Activated CD8-positive, alpha-beta memory T cell treated with anti-CD3 and anti-CD28 coated beads for 1 hour (primary cell): ENCODE measurements at regions not wholly inside any gene's neighbourhood (a gene's known extent, or its start where the extent isn't known, plus 50 kb on each side); places are given as distances from the start of the nearest gene placed in this dataset.

Experiments used
- DNase-seq, 2 donors: peaks; one replicate each; pipeline ENCODE4 v3.0.0-alpha.2; 2020; ENCODE audit warnings: low read depth in 1 of 2; ENCODE audit errors: extremely low read depth in 1 of 2

DNA sequence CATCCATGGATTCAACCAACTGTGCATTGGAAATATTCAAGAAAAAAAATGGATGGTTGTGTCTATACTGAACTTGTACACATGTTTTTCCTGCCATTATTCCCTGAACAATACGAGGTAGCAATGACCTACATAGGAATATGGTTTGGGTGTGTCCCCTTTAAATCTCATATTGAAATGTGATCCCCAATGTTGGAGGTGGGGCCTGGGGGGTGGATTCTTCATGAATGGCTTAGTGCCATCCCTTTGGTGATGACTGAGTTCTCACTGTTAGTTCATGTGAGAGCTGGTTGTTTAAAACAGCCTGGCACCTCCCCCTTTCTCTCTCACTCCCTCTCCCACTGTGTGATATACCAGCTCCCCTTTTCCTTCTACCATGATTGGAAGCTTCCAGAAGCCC is 139.8 kb upstream of the BACH2 start:
- no peak for DNase-seq

DNA sequence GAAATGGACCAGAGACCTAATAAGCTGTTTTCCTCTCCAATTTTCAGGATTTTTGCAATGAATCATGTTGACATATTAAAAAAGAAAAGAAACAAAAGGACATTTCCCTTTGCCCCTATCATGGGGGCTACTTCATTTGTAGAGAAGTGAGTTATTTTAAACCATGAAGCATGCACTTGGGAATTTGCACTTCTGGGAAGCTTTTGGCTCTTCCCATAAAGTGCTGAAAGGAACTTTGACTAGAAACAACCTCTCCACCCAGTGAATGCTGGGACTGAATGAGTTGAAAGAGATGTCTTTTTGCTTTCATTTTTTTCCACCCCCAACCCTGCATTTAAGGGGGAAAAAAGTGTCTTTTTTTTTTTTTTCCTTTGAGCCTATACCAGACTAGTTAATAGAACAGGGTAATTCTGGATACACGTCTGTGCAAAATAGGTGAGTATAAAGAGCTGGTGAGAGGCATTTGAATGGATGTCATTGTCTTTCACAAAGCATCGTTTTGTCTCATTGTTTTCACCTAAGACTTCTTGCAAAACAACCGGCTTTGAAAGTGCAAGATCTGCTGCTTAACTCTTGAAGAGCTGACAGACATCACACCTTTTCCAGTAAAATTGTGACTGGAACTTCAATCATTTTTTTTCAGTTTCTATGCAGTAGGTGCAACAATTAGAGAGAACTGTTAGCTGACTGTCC is 138.7 kb upstream of the BACH2 start:
- DNase-seq, result no peak

DNA sequence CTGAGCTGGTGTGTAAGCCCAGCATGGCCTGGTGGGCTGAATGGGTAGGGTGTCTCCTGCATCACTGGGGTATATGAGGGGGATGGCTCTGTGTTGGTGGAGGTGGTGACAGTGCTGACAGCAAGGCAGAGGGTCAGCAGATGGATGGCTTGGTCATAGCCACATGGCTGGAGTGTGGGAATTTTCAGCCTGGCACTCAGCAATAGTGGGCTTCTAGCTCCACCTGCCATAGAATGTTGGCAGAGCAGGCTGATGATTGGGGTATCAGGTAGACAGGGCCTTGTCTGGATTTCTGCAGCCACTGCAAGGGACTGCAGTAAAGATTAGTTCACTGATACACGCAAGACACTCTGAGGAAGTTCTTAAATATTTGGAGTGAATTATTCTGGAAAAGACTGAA is 137.5 kb upstream of the BACH2 start:
- no peak for DNase-seq

DNA sequence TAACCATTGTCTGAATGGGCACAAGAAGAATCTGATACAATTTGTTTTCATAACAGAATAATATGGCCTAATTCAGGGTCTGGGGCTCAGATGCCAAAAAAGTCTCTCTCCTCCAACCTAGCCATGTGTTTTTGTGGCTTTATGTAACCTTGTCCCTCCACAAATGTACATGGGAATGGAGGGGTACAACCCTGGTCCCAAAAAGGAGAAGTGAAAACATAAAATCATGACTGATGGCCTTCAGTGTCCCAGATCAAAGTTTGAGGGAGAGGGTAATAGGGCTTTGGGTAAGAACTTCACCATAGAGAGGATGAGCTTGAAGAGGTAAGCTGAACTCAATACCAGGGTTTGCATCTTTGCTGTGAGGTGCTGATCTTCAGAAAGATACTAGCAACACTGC is 136.3 kb upstream of the BACH2 start:
- DNase-seq, result no peak

GRCh38 chr6:90432041-90432775 is 135.6 kb upstream of the BACH2 start:
- no peak for DNase-seq

DNA sequence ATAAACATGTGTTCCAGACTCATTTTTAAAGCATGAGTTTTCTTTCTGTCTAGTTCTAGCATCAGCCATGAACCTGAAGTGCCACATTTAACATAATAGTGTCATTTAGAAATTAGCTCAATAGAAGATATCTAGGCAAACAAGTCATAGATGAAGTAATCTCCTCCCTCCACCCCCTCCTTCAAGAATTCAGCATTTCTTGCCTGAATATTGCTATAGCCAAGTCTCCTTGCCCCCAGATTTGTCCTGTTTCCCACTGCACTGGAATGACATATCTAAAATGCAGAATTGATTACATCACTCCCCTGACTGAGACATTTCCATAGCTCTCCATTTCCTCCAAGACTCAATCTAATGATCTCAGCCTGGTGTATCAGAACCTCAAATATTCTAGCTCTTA is 134.9 kb upstream of the BACH2 start:
- DNase-seq, result no peak

DNA sequence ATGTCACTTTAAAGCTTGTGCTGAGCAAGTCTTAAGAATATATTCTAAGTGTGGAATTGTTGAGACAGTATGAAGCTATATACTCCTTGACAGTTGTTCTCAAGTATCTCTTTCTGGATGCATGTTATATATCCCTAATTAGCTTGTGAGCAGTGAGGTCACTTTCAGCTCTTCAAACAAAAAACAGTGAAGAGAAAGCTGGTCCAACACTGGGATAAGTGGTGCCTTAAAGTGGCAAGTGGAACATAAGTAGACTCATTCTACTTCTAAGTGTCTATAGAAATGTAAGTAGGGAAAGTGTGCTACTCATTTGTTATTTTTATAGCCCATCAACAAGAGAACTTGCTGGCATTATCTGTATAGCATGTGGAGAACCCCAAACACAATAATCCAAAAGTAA is 133.1 kb upstream of the BACH2 start:
- no peak for DNase-seq

DNA sequence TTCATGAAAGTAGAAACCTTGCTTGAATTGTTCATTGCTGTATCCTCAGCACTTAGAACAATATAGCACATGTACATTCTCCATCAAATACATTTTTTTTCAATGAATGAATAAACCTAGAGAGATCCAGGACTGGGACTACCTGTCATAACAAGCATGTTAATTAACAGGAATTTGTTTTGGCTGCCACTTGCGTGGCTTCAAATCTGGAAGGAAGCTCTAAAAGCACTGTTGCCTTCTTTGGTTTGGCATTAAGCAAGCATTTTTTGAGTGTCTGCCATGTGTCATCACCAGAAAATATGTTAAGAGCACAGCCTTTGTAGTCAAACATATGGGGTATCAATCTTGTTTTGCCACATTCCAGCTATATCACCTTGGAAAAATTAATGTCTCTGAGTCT is 131.9 kb upstream of the BACH2 start:
- no peak for DNase-seq

- DNase-seq, result no peak
Measured at GRCh38 chr6:90425161-90425641, 128.6 kb upstream of the BACH2 start.

DNA sequence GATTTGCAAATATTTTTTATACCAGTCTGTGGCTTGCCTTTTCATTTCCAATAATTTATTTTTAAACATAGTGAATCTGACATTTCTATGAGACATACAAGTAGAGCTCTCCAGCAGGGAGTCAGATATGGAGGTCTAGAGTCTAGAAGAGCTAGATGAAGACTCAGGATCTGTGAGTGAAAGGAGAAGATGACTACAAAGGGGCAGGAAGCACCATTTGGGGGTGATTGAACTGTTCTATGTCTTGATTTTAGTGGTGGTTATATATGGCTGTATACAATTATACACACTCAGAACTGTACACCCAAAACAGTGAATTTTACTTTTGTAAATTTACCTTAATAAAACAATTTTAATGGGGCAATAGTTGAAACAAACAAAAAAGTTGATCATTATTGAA is 127.9 kb upstream of the BACH2 start:
- no peak for DNase-seq

- DNase-seq, result no peak
Measured at GRCh38 chr6:90421666-90422065, 125.0 kb upstream of the BACH2 start.

DNA sequence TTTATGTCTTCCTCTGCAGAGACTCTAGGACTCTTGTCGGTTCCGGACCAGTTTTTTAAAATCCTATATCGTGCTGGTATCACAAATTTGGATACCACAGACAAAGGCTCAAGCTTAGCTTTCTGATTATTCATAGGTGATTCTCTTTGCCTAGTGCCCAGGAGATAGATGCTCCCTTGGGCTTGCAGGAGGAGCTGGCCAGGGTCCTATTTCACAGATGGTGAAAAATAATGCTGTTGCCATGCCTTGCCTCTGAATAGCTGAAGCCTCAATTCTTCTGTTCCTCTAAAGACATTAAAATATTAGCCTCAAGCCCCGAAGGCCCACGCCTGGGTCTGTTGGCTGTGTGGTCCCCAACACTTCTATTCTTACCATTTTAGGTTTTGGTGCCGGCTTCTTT is 123.9 kb upstream of the BACH2 start:
- DNase-seq, result no peak

DNA sequence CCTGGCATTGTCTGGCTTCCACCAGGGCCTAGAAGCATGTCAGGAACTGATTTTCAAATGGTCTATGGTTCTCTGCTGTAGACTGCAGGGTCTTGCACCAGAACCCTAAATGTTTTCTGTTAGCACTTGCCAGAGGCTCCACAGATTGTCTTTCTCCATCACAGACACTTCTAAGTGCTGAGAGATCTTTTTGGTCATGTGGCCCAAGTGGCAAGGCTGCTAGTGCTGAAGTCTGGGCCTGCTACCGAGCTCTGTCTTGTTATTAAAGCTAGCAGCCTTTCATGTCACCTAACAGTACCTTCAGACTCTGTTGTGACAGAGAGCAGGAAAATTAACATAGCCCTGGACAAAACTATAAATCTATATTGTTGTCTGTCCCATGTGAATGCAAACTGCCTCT is 120.7 kb upstream of the BACH2 start:
- DNase-seq, result no peak

DNA sequence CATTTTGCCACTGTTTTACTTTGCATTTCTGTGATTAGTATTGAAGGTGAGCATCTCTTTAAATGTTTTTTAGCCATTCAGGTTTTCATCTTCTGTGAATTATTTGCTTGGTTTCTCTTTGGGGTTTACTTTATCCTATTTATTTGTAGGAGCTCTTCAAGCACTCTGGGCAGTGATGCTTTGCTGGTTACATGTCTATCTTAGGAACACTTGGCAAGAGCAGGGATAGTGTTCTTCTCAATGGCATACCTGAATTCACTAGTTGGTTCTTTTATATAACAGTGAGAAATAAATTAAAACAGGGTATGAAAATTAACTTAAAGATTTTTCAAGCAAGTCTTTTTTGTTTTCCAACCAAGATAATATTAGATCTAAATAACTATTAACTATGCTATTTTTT is 119.7 kb upstream of the BACH2 start:
- DNase-seq, result no peak

- DNase-seq, result no peak
Measured at GRCh38 chr6:90415178-90415577, 118.5 kb upstream of the BACH2 start.

DNA sequence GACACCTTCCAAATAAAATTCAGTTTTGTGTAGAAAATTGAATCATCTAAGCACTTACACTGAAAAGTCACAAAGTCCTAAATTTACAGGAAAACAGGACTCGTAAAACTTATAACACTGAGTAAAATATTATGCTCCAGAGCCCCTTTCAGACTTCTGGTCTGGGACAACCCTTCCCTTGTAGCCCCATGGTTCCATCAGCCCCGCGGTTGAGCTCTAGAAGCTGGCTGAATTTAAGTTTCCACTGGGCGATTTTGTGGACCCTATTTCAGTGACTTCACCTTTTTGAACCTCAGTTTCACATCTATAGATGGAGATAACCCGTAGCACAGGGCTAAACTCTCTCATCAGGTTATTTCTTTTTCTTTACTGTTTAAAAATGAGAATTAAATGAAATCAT is 117.7 kb upstream of the BACH2 start:
- no peak for DNase-seq

DNA sequence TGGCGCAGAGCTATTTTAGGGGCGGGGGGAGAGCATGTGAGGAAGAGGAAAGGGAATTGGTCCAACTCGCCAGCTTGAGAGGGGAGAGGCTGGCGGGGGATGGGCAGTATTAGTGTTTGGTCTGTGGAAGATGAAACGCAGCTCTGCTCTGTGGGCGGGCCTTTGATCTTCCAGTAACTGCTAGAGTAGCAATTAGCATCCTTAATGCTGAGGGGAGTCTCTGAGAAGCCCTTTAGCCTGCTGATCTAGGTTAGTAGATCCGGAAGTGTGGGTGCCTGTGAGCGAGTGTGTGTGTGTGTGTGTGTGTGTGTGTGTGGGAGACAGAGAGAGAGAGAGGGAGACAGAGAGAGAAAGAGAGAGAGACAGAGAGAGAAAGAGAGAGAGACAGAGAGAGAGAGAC is 117.2 kb upstream of the BACH2 start:
- peak; percentile 40 to 49 for DNase-seq

- DNase-seq, result no peak
Measured at GRCh38 chr6:90413396-90413795, 116.8 kb upstream of the BACH2 start.

- DNase-seq, result no peak
Measured at GRCh38 chr6:90412538-90413369, 116.1 kb upstream of the BACH2 start.

DNA sequence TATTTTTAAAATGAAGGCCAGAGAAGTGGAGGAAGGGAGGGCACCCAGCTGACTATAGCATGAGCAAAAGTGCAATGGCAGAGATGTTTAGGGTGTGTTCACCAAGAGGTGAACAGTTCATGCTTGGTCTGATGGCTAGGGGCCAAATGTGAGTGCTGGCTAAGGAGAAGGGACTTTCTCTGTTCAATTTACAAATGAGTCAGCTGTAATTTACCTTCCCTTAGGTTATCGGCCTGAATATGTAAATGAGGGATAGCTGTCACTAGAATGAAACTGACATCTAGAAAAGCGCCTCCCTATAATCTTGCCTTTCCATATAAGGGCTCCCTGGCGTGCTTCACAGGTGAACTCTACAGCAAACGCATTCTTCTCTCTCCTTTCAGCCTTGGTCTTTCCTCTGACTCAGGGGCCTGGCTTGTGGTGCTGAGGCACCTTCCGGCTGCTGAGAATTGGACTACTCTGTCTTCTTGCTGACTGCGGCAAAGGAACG is 114.7 kb upstream of the BACH2 start:
- no peak for DNase-seq

DNA sequence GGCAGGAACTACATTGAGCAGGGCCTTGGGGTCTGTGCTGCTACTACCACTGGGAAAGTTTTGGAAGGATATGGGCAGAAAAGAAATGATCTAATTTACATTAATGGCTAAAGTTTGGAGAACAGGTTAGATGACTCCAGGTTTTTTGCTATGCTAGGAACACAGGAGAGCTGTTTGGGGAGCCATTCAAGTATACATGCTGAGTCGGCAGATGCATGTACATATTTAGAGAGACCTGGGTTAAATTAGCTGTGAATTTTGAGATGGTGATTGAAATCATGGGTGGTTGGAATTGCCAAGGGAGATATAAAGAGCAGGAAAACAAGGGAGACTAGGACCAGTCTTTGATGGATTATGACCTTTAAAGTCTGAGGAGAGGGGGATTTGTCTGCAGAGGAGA is 113.1 kb upstream of the BACH2 start:
- no peak for DNase-seq

- DNase-seq, result no peak
Measured at GRCh38 chr6:90406957-90407356, 110.3 kb upstream of the BACH2 start.
